Activated T-helper 9 cell treated with anti-CD3 and anti-CD28 coated beads, Interleukin-2, amount 50 U/mL, for 16 hours (primary cell): ENCODE measurements at regions not wholly inside any gene's neighbourhood (a gene's known extent, or its start where the extent isn't known, plus 50 kb on each side); places are given as distances from the start of the nearest gene placed in this dataset.

Experiments
- DNase-seq: peaks from one replicate; pipeline ENCODE4 v3.0.0-alpha.2; 2020; ENCODE audit warnings: low read depth

DNA sequence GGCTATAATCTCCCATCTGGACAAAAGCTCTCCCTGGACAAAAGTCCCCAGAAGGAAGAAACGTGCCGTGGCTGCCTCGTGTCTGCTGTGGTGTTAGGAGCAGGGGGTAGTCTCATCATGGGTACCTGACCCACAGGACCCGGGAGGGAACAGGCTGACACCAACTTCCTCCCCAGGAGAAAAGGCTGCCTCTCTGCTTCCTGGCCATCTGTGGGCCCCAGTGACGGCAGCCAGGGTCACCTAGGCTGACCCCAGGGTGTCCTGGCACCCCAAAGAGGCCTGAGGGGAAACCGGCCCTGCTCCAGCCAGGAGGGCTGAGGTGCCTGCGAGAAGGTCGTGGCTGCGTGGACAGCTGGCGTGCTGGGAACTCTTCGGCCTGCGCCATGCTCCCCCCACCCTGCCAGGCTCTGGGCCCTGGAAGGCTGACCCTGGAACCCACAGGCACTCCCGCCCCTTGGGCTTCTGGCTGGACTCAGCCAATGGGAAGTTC is 133.9 kb downstream of the RFLNA start:
- DNase-seq = no peak

DNA sequence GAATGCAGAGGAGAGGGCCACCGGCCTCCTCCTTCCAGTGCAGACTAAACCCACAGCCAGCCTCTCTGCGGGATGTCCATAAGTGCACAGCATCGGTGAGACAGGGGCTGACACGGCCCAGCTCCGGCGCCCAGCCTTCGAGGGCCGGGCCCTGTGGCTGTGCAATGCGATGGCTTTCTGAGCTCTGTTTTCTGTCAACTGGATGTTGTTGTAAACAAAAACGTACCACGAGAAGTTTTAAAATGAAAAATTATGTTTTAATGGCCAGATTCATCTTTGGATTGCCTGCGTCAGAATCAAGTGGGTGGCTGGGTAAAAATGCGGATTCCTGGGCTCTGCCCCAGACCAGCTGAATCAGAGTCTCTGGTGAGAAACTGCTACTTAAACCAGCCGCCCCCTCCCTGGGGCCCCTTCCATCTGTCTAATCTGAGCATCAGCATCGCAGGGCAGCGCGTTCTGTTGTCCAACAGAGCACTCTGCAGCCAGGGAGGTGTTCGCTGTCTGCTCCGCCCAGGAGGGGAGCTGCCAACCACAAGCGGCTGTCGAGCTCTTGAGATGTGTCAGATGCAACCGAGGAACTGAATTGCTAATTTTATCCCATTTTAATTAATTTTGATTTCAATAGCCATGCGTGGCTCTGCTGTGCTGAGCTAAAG is 133.4 kb downstream of the RFLNA start:
- DNase-seq = no peak

DNA sequence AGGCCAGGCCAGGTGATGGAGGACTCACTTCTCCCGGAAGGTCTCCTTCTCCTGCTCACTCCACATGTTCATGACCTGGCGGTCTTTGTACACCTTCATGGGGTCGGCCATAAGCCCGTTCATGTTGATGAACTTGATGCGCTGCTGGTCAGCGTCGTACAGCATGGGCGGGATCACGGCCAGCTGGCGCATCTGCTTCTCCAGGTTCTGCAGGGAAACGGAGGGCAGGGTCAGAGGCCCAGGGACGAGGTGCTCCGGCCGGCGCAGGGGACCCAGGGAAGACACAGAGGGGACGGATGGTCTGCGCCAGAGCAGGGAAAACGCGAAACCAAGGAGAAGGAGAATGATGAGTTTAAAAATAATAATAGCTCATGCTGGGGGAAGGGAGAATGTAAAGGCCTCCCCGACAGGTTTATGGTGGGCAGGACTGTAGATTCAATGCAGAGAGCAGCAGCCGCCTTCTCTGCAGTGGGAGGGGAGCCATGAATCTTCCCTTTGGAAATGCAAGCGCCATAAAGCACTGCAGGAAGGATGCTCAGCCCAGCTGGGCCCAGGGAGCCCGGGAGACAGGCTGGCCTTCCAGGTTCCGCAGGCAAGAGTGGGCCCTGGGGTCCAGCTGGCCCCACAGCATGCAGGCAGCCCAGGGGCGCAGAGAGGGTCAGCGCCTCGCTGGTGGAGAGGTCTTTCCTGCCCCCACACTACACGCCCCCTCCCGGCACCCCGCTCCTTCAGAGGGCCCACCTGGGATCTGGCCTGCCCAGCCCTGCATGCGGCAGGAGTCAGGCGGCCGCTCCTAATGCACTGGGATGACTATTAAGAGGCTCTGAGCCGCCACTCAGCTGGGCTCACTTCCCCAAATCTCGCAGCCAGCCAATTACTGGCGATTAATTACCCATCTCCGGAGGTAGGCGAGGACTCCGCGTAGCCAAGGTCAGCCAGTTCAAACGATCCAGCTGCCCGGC is 132.0 kb downstream of the RFLNA start:
- DNase-seq = no peak

GRCh38 chr12:124425667-124426066 is 130.8 kb downstream of the RFLNA start:
- DNase-seq = no peak

- no peak for DNase-seq
These were observed 129.6 kb downstream of the RFLNA start for GRCh38 chr12:124424516-124424905.

DNA sequence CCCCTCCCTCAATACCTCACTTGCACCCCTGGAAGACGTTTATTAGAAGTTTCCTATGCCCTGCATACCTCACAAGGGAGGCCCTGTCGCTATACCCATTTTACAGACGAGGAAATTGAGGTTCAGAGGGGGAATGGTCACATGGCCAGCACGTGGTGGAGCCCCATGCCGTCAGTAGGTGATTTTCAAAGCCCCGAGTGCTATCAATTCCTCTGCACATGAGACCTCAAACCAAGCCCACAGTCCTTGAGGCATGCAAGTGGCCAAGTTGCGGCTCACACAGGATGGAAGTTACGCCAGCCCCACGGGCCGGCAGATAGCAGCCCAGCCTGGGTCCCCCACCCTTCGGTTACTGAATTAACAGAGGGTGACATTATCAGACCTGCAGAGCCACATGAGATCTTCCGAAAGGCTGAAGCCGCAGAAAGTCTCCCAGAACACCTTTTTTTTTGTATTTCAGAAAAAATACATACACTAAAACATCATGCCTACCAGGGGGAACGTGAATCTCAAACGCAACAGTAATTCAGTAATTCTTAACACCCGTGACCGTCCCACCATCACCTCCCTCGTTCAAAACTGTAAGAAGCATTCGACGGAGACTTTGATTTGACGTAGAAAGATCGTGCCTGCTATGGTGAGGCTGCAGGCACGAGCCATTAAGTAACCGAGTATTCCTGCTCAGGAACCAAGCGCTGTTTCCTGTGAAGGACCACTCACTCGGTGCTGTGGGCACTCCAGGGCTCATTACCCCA is 129.0 kb downstream of the RFLNA start:
- no peak for DNase-seq

DNA sequence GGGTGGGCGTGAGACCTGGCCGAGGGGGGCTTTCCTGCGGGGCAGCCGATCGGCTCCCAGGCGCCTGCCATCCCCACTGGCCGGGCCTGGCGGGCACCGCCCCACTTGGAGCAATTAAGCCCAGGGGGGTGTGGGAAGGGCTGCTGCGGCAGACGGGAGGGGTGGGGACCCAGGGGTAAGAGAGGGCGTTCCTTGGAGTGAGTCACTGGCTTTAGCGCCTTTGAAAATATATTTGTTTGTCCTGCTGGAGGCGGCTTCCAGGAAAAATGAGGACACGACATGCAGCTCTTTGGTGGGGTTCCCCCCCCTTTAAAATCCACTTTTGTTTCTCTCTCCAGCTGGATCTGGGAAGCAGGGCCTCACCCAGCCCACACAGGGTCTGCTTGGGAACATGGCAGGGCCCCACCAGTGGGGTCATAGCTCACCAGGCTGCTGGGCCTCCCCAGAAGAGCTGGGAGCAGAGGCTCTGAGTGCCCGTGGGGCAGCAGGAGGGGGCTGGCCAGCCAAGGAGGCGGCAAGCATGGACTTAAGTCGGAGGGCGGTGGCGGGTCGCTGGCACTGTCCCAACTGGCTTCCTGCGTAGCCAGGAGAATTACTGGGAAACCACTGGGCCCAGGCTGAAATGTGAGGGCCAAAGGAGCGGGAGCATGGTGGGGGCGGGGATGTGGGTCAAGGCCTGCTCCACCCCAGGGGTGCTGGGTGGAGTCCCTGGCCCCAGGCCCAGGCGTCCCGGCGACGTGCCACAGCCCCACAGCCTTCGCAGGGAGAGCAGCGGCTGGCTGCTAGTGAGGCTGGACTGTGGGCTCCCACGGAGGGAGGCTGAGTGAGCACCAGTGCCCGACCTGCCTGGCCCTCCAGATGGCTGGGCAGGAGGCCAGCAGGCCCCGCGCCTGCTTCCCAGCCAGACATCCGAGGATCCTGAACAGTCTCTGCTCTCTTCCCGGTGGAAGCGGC is 128.0 kb downstream of the RFLNA start:
- DNase-seq = no peak

- no peak for DNase-seq
These were observed 127.3 kb downstream of the RFLNA start for GRCh38 chr12:124422142-124422569.

- DNase-seq = no peak
These were observed 126.2 kb downstream of the RFLNA start for GRCh38 chr12:124420996-124421674.

- no peak for DNase-seq
These were observed 125.4 kb downstream of the RFLNA start for GRCh38 chr12:124420041-124420995.

DNA sequence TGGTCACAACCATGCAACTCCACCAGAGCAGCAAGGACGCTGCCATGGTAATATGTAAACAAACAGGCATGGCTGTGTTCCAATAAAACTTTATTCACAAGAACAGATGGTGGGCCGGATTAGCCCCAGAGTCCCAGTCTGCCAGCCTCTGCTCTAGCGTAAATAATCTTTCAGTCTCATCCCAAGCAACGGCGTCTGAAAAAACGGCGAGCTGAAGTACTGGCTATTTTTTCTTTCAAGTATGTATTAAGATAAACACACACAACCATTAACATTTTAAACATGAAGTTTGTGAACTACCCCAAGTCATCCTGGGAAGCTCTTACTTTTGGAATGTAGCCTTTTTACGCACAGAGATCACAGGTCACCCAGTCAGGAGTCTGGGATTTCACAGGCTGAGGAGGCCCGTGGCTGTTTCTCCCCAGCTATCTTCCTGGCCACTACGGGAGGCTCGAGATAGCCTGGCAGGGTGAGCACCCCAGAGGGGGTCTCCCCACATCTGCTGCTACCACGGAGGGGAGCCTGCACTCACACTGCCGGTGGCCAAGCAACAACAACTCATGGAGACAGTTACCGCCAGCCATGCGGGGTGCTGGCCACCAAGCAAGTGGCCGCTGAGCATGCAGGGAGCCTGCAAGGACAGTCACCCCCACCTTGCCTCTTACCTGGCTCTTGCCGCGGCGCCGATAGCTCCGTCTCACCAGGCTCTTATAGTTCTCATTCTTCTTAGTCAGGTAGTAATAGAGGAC is 124.6 kb downstream of the RFLNA start:
- no peak for DNase-seq

GRCh38 chr12:124418791-124419190 is 123.9 kb downstream of the RFLNA start:
- DNase-seq = no peak

DNA sequence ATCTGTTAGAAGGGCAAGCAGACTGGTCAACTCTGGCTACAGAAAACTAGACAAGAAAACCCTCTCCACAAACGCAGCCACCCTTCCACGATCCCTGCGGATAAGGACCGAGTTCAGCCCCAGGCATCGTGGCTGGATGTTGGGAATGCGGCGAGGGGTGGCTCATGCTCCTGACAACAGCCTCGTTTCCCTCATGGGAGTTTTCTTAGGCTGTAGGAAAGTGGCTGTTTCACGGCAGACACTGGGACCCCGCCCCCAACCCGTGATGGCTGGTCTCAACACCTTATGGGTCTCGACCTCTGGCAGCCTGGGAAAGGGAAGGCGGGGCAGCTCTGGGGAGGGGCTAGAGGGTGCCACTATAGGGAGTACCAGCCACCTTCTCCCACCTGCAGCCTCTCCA is 123.3 kb downstream of the RFLNA start:
- DNase-seq = no peak

DNA sequence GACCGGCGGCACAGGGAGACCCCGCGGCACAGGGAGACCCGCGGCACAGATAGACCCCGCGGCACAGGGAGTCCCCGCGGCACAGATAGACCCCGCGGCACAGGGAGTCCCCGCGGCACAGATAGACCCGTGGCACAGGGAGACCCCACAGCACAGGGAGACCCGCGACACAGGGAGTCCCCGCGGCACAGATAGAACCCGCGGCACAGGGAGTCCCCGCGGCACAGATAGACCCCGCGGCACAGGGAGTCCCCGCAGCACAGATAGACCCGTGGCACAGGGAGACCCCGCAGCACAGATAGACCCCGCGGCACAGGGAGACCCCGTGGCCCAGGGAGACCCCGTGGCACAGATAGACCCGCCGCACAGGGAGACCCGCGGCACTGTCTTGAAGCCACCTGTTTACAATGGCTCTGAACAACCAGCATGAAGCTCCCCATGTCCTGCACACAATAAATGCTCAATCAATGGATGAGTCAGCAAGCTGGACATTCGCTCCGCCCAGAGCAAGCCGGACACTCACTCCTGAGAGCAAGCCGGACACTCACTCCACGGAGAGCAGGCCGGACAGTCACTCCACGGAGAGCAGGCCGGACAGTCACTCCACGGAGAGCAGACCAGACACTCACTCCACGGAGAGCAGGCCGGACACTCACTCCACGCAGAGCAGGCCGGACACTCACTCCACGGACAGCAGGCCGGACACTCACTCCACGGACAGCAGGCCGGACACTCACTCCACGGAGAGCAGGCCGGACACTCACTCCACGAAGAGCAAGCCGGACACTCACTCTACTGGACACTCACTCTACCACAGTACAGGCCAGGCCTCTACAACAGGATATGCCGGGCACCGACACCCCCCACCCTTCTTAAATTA is 121.9 kb downstream of the RFLNA start:
- no peak for DNase-seq

DNA sequence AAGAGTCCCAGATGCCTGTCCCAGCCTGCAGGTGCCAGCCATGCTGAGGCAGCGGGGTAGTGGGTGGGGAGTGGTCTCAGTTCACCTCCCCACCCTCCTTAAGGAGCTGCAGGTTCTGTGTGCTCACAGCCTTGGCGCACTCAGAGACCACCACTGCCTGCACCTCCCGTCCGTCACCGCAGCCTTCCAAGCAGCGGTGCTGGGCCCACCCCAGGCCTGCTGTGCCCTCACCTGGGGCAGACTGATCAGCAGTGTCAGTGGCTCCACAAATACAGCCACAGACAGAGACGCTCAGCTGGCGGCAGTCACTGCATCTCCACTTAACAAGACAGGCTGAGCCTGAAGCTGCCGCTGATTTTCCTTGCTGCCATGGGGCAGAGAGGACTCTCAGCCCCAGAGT is 120.2 kb downstream of the RFLNA start:
- DNase-seq = no peak

DNA sequence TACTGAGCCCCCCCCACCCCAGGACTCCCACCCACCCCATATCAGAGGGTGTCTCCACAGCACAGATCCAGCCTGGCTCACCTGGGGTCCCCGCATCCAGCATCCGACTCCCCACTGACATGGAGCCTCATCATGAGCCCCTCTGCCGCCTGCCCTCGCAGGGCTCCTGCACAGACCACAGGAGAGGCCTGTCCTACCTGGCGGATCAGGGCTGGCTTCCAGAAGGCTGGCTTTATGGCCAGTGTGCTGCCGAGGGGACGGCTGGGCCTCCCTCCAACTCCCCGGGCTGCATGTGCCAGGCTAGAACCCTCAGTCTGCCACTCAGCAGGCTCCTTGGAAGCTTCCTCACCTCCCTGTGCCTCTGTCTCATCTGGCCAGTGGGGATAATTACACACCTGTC is 119.0 kb downstream of the RFLNA start:
- DNase-seq = no peak

DNA sequence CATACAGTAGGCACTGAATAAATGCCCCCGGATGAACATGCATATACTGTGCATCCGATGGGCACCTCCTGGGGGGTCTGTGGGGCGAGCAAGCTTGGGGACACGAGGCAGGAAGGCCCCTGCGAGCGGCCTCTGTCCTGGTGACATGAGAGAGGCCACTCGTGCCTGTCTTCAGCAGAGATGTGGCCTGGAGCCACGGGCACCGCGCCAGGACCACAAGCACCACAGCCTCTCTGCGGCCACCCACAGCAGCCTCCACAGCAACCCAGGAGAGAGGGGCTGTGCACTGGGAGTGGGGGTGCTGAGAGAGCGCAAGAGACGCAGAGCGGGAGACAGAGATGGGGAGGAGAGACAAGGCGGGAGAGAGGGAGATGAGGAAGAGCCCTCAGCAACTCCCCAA is 118.5 kb downstream of the RFLNA start:
- DNase-seq = no peak

DNA sequence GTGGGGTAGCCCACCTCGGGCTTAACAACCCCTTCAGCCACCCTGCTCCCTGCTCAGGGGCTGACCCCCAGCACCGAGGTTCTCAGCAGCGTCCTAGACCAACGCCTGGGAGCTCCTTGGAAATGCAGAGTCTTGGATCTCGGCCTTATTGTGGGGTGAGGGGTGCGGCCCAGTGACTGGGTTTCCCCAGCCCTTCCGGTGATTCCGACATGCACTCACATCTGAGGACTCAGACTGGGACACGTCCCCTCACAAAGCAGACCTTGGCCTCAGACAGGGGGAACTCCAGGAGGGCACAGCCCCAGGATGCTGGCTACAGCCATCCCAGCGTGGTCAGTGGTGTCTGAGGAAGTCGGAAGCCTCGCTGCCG is 117.7 kb downstream of the RFLNA start:
- no peak for DNase-seq
